Left cardiac atrium (tissue), 4 donors: ENCODE measurements at regions not wholly inside any gene's neighbourhood (a gene's known extent, or its start where the extent isn't known, plus 50 kb on each side); places are given as distances from the start of the nearest gene placed in this dataset.

Experiments
- ATAC-seq, 2 donors: fragments of 200-7000 bp; cut with Tn5 transposase; one replicate each; pipeline ENCODE4 v1.9.1; 2020; ENCODE audit warnings: mild to moderate bottlenecking in 2 of 2, moderate library complexity in 2 of 2
- DNase-seq: peaks from one replicate; pipeline ENCODE4 v3.0.0-alpha.2; 2020
- intact Hi-C, 2 donors: fragments of 100-400 bp; cut with DNase I; formaldehyde crosslinking; loops; one replicate each; pipeline versions ENCODE4 v1.14.1 to v1.15.1; 2022 to 2023
- donor health status: DM: no; HTN: yes; CAD: no.
- donor health status: DM: no; HTN: yes; CAD: no; lungs with severe emphysema.
- donor health status: DM: yes; HTN: yes; CAD: no.
- donor health status: Dilated cardiomyopathy.

DNA sequence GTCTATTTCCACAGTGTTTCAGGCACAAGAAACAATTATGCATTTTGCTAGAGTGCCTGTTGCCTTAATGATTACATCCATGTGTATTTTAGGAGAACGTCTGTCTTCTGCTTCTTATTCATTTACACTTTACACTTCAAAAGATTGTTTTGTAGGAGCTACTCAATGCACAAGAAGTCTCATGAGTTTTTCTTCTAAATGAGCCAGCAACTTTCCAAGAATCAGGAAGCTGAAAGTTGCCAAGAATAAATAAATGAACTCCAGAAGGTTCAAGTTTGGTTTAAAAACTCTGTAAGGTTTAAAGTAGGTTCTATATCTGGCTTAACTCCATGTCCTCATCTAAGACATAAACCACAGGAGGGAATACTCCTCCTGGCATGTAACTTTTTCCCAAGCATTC, 103.8 kb upstream of the ADPGK start:
- DNase-seq, result no peak
- intact Hi-C loops, result no loop called here
- ATAC-seq, result no peak

DNA sequence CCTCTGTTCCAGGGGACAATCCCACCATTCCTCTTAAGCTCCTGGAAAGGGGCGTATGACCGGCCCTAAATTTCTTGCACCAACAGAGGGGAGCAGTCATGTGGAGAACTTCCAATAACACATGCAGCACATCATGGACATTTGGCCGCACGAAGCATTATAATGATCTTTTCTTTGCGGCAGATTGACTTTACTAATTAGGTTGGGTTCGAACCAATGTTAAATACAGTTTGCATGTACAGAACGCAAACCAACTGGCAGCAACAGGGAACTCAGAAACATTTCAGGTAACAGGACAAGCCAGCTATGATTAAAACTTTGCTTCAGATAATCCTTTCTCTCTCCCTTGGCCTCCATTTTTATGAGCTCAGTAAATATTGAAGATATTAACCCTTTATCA, 100.8 kb upstream of the ADPGK start:
- no peak for DNase-seq
- no peak for ATAC-seq
- intact Hi-C loops, result no loop called here

DNA sequence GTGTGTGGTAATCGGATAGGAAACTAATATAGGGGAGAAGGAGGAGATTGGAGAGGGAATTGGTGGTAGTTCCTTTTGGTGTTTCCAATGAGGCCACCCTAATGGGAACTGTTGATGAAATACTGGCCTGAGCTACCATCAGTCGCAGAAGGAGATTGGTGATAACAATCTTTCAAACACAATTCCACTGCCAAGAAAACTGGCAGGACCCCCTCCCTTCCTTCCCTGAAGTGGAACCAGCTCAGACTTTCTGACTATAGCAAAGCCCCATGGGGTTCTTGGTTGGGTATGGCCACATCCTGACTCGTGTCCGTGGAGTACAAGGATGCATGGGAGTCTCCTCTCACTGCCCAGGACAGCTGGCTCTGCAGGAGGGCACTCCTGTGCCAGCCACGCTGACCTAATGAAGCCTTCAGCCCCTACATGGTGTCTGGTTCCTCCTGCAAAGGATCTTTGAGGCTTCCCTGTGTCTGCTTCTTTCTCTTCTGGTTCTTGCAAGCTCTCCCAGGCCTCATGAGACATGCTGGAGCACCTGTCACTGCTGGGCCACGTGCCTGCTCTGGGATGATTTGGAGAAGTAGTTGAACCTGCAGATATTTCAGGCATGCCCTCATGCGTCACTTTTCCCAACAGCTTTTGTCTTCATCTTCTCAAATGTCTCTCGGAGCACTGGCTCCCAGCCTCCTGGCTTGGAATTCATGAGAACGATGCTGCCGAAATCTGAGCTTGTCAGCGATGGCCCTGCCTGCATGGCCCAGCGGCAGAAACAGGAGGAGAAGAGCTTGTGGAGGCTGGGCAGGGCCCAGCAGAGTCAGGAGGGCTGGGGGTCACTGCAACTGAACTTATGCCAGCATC, 90.0 kb upstream of the ADPGK start:
- ATAC-seq, result no peak
- intact Hi-C loops, result no loop called here
- DNase-seq, result no peak

DNA sequence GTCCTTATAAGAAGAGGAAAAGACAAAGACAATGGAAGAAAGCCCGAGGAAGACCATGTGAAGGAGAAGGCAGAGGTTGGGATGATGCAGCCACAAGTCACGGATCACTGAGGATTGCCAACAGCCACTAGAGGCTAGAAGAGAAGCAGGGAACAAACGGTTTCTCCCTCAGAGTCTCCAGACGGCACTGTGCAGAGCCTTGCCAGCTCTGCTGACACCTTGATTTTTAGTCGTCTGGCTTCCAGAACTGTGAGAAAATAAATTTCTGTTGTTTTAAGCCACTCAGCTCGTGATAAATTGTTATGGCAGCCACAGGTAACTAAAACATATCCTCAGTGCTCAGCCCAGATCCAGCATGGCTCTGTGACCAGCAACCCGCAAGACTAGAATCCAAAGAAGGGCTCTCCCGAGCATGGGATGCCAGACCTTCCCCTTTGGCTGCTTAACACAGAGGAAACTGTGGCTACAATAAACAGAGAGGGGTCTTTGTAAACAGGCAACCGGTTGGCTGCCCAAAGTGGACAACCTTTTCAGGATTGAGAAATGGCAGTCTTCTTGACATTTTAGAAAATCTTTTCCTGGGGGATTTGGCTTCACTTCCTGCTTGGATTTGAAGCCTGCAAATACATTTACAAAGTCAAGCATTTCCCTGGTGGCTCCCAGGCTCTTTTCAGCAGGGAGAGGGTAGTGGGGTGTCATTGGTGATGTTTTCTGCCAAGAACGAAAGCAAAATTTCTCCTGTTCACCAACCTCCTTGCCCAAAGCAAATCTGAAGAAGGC, 88.7 kb upstream of the ADPGK start:
- ATAC-seq, result no peak
- intact Hi-C loops, result no loop called here
- no peak for DNase-seq

DNA sequence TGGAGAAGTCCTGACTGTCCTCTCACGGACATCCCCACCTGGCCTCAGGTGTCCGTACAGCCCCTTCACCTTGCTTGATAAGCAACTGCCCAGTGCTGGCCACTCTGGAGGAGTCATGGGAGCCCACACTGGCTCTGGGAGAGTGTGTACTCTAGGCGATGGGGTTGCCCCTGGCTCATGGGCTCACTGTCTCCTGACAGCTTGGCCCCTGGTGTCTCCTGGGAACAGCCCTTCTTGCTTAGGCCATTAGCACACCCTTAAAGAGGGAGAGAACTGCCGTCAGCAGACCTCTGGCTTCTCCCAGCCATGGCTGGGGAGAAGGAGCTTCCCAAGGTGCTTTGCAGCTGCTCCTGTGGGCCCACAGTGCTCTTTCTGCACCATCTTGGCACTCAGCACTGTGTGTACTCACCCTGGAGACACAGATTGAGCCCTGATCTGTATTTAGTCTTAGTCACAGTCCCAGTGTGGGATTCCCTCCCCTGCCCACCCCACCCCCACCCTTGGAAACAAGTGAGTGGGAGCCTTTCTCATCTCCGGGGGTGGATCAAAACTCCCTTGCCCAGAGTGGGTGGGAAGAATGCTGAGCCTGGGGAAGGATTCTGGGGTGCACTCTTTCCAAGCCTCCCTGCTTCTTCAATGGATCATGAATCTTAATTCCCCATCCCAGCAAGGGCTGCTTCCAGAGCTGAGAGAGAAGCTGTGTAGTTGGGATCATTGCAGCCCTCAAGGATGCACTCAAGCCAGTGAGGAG, 83.5 kb upstream of the ADPGK start:
- intact Hi-C loops, result no loop called here
- DNase-seq, result no peak
- no peak for ATAC-seq

DNA sequence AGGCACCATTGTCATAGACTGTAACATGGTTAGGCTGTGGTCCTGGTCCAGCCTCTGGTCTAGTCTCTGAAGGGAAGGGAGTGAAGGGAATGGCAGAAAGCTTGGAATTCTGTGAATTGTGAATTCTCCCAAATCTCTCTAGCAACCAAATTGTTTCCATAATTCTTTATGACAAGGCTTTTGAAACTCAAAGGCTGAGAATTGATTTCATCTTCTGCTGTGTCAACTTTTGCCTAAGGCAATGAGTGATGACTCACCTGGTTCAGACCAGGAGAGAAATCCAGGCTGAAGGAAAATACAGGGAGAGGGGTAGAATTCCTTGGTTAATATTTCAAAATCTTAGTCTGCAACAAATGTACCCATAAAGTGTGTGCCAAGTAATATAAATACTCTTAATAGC, 82.6 kb upstream of the ADPGK start:
- DNase-seq (no peak), ATAC-seq (no peak)
- intact Hi-C loops, result no loop called here

DNA sequence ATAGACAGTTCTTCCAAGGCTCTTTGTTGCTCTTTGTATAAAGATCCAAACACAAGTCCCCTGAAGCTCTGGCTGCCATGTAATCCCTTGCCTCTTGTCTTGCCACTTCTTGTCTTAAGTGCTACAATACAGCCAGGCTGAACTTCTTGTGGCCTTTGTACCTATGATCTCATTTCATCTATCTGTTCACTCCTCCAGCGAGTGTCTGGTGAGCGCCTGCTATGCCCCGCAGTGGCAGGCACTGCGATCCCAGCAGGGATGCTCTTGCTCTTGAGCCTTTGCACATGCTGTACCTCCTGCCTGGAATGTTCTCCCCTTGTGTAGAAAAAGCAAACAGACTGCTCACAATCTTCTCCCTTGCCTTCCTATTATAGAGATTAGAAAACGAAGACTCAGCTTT, 81.9 kb upstream of the ADPGK start:
- intact Hi-C loops, result no loop called here

DNA sequence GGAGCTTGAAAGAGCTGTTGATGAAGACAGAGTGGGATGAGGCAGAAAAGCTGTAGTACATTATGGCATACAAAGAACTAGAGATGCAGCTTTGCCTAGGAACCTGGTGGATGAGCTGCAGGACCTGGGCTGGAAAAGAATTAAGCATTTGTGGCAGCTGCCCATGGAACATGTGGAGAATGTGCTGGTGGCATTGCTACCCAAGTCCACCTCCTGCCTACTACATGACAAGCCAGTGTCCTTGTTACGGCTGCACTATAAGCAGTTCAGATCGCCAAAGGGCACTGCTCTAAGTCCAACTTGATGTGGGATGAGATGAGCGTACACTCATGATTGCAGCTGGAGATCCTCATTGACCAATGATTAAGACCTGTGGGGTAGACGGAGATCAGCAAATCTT, 81.1 kb upstream of the ADPGK start:
- intact Hi-C loops, result no loop called here
- no peak for ATAC-seq
- DNase-seq, result no peak

More for the DNA sequence above, 81.9 kb upstream of the ADPGK start:
- ATAC-seq (no peak), DNase-seq (no peak)

DNA sequence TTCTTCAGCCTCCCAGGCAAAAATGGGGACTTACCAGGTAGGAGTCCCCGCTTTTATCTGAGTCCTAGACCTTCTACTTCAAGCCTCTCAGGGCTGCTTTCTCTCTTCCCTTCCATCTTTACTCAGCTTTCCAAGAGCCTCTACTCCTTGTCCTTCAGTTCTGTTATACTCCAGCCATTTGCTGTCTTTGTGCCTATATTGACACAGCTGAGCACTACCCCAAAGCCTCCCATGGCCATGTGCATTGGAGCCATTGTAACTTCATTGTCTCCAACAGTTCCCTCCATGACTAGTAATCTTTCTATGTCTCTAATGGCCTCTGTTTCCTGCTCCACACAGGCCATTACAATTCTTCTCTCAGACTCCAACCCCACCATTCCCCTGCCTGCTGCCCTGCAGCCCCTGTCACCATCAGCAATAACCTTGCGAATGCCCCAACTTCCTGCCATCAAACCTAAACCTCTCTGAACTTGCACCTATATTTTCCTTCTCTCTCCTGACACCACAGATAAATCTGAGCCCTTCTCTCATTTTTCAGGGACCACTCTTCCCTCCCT, 77.9 kb upstream of the ADPGK start:
- DNase-seq (no peak), ATAC-seq (no peak)
- intact Hi-C loops, result no loop called here

DNA sequence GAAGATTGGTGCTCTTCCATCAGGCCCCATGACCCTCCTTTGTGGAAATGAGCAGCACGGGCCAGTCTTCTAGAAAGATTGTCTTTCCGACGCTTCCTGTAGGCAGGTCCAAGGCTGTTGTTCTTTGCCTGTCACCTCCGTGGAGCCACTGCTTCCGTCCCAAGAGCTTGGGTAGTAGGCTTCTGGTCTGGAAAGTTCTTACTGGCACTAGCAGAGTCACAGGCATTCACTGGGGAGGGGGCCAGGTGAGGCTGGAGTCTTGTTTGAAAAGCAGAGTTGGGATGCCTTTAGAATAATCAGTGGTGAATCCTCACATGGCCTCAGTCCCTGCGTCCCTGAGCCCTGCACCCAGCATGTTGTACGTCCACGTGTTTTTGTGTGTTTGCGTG, 76.2 kb upstream of the ADPGK start:
- intact Hi-C loops, result no loop called here
- no peak for DNase-seq
- no peak for ATAC-seq

DNA sequence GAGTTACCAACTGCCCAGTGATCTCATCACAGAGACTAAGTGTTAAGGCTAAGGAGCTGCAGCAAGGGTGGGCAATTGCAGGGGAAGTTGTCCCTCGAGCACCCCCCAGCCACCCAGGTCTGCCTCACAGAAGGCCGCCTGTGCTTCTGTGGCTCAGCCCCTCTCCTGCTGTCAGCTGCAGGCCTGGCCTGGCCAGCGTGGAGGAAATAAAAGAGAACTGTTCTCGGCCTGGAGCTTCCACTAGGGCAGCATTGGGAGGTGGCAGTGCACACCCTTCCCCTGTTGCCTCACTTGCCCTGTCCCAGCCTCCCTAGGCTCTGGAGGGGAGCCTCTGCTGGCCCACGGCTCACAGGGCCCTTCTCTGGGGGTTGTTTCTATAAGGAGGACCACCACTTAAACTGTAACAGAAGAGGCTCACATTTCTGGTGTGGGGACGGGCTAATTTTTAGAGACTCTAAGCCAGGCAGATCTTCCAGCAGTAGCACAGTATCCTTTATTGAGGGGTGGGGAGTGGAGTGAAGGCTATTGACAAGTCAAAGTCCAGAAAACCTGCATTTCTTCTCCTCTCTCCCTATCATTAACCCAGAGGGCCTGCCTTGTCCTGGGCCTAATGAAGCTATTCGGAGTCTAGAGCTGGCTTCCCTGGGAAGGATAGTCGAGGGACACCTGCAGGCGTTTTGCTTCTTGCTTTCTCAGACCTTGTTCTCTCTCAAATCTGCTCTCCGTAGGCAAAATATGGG, 75.6 kb upstream of the ADPGK start:
- ATAC-seq (no peak), DNase-seq (no peak)
- intact Hi-C loops, result no loop called here

DNA sequence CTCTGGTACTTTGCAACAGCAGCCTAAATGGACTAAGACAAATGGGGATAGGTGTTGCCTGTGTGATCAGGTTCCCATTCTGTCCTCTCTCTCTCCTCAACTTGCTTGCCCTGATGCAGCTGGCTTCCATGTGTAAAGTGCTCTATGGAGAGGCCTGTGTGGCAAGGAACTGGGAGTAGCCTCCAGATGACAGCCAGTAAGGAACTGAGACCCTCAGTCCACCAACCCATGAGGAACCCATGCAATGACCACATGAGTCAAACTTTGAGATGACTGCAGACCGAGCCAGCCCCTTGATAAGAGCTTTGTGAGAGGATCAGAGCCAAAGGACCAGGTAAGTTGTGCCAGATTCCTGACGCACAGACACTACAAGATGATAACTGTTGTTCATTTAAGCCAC, 74.6 kb upstream of the ADPGK start:
- intact Hi-C loops, result no loop called here
- DNase-seq, result no peak
- ATAC-seq, result no peak

DNA sequence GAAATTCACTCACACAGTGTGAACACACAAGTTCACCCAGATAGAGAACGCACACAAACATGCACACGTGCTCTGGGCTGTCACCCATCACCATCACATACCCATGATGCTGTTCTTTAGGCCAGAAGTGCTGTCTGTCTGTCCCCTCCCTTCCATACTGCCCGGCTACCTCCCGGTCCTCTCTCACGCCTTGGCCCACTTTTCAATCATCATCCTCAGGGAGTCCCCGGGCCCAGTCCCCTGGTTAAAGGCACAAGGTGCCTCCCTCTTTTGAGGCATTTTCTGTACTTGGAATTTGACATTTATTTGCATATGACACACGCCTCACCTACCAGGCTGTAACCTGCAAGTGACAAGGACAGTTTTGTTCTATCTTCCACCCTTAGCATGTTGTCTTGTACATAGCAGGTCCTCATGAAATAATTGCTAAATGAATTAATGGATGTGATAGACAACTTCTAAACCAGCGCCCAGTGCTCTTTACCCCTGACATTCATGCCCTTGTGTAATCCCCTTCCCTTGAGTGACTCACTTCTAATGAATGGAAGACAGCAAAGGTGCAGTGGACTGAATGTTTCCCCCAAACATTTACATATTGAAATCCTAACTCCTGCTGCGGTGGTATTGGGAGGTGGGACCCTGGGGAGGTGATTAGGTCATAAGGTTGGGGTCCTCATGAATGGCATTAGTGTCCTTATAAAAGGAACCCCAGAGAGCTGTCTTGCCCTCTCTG, 73.9 kb upstream of the ADPGK start:
- intact Hi-C loops, result no loop called here
- ATAC-seq (no peak), DNase-seq (no peak)

DNA sequence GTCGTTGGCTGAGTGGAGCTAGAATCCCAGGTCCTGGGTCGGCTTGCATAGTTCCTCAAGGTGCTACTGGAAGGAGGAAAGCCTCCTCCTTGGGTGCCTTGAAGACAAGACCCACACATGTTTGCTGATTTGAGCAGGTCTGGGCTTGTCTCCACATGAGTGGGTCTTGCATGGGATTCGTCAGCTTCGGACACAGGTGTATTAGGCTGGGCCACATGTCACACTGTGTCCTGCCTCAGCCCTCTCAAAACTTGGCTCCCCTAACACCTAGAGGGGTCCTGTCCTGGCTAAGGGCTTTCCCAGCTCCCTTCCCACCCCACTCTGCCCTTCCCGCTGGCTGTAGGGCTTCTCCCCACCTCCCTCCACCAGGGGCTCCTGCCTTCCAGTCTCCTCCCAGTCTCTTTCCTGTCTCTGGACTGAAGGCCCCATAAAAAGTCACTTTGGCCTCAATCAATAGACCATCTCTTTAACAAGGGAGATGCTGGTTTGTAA, 73.0 kb upstream of the ADPGK start:
- DNase-seq (no peak), ATAC-seq (no peak)
- intact Hi-C loops, result no loop called here

DNA sequence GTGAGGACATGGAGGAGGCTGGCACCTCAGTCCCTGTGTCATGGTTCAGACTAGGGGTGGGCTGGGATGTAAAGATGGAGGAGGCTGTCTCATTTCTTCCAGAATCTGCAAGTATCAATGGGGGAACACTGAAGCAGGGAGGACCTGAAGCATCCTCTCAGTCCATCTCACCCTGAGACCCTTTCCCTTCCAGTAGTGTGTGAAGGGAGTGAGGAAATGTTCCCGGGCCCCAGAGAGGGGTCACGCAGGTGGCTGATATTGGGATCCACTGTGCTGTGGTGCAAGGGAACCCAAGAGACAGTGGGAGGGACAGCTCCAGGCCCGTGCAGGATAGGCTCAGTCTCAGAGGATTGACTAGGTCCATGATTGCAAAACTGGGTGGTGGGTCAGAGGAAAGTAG, 72.2 kb upstream of the ADPGK start:
- intact Hi-C loops, result no loop called here

DNA sequence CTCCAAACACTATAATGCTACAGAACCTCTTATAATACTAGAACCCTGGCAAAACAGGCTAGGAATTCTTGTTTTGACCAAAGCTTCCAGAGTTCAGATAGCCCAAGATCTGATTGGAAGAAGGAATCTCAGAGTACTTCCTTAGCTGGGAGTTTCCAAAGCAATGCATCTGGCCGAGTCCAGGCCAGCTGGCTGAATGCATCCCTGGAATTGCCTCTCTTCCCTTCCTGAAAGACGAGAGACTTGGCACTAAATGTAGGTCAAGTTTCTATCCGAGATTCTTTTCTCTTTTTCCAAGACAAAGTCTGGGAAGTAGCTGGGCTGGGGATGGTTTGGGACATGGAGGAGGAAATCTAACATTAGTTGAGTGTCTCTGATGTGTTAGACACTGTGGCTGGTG, 68.7 kb upstream of the ADPGK start:
- no peak for DNase-seq
- intact Hi-C loops, result no loop called here

More for the DNA sequence above, 72.2 kb upstream of the ADPGK start:
- ATAC-seq (no peak), DNase-seq (no peak)

DNA sequence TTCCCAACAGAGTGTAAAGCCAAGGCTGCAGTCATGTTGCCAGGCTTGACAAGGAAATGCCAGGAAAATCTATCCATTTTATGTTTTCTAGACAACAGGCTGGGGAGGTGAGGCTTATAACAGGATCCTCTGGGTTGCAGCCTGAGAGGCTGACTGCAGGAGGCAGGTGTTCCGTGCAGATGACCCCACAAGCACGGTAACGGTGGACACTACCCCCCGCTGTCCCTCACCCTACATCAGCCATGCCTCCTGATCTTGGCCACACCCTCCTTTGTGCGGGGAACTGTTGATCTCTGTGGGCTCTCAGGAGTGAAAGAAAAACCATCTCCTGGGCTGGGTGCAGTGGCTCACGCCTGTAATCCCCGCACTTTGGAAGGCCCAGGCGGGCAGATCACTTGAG, 68.0 kb upstream of the ADPGK start:
- no peak for DNase-seq
- intact Hi-C loops, result no loop called here
- no peak for ATAC-seq

More for the DNA sequence above, 68.7 kb upstream of the ADPGK start:
- peak in 1 of 2 donors; percentile 76 for ATAC-seq

DNA sequence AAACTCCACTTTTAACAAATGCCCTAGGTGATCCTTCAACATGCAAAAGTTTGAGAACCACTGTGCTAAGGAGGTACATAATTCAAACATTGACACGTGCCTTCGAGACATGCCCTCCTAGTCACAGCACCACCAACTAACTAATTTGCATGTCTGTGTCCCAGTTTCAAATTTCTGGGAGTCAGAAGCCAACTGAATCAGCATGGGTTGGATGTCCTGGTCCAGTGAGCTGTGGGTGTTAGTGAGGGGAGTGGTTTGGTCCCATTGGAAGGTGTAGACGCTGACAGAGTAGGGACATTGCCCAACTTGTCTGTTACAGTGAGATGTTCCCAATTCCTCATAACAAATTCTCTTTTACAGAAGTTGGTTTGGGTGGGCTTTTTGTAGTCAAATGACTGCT, 67.3 kb upstream of the ADPGK start:
- intact Hi-C loops, result no loop called here

More for the DNA sequence above, 67.3 kb upstream of the ADPGK start:
- DNase-seq, result no peak
- peak in 1 of 2 donors; percentile 49 for ATAC-seq
